ENCODE measurements at regions not wholly inside any gene's neighbourhood (a gene's known extent, or its start where the extent isn't known, plus 50 kb on each side); places are given as distances from the start of the nearest gene placed in this dataset.

- 5 to 11% methylated on average over 1 of the region's 1 CpG for WGBS, 2 experiments (ENCODE audit: low coverage in 1 of 2, low lambda C conversion rate in 2 of 2, missing lambda C conversion rate in 2 of 2)
- H3K27me3 ChIP-seq (replicated peaks; ENCODE audit: insufficient read depth) = peaks cover 43% of the 10 kb centered on the region
- no peaks in the 10 kb centered on the region for H4K20me1 ChIP-seq (ENCODE audit: insufficient read depth)
- no peaks in the 10 kb centered on the region for H3K79me2 ChIP-seq (ENCODE audit: insufficient read depth)
- no peaks in the 10 kb centered on the region for H3K9me3 ChIP-seq (ENCODE audit: low read depth)
- H3K36me3 ChIP-seq (ENCODE audit: low read depth) = no peaks in the 10 kb centered on the region
- no peak overlapping the region for H3K4me3 ChIP-seq
- TF ChIP-seq EZH2 (IDR thresholded peaks at IDR 0.05; ENCODE audit: insufficient read depth, poor library complexity, severe bottlenecking) (no peak), EZH2phosphoT487 (IDR thresholded peaks at IDR 0.05; ENCODE audit: insufficient read depth, low read depth) (no peak)
- no peaks in the 10 kb centered on the region for H3K4me1 ChIP-seq (ENCODE audit: insufficient read depth)
- no peaks in the 10 kb centered on the region for H3K9me2 ChIP-seq (ENCODE audit: insufficient read depth)
- in situ Hi-C loops (cut with MboI) = no loop called here
- H3K27ac ChIP-seq = no peak overlapping the region
- H3K4me2 ChIP-seq (ENCODE audit: unreplicated experiment) = no peak overlapping the region
- DNase-seq = no peak
- H3K9ac ChIP-seq = no peak overlapping the region
- no peak overlapping the region for H2AFZ ChIP-seq
- H3F3A ChIP-seq (ENCODE audit: insufficient read depth) = no peaks in the 10 kb centered on the region
These were observed 152.1 kb upstream of the RHOBTB1 start for GRCh38 chr10:61096056-61096455.

- no peaks in the 10 kb centered on the region for H4K20me1 ChIP-seq (ENCODE audit: insufficient read depth)
- no peak for DNase-seq
- H3K27me3 ChIP-seq (replicated peaks; ENCODE audit: insufficient read depth) = peaks cover 31% of the 10 kb centered on the region
- no peak overlapping the region for H3K4me3 ChIP-seq
- H3K27ac ChIP-seq = no peak overlapping the region
- H3K79me2 ChIP-seq (ENCODE audit: insufficient read depth) = no peaks in the 10 kb centered on the region
- TF ChIP-seq EZH2 (IDR thresholded peaks at IDR 0.05; ENCODE audit: insufficient read depth, poor library complexity, severe bottlenecking) = no peak
- TF ChIP-seq EZH2phosphoT487 (IDR thresholded peaks at IDR 0.05; ENCODE audit: insufficient read depth, low read depth) = no peak
- H3K4me2 ChIP-seq (ENCODE audit: unreplicated experiment) = no peak overlapping the region
- no peaks in the 10 kb centered on the region for H3K9me2 ChIP-seq (ENCODE audit: insufficient read depth)
- in situ Hi-C loops (cut with MboI) = no loop called here
- no peaks in the 10 kb centered on the region for H3K4me1 ChIP-seq (ENCODE audit: insufficient read depth)
- WGBS, 2 experiments (ENCODE audit: low coverage in 1 of 2, low lambda C conversion rate in 2 of 2, missing lambda C conversion rate in 2 of 2) = 31 to 52% methylated on average over 1 of the region's 1 CpG
- no peak overlapping the region for H3K9ac ChIP-seq
- H3F3A ChIP-seq (ENCODE audit: insufficient read depth) = no peaks in the 10 kb centered on the region
- no peaks in the 10 kb centered on the region for H3K36me3 ChIP-seq (ENCODE audit: low read depth)
- no peaks in the 10 kb centered on the region for H3K9me3 ChIP-seq (ENCODE audit: low read depth)
- no peak overlapping the region for H2AFZ ChIP-seq
These were observed 147.5 kb upstream of the RHOBTB1 start for GRCh38 chr10:61091531-61091930.

DNA sequence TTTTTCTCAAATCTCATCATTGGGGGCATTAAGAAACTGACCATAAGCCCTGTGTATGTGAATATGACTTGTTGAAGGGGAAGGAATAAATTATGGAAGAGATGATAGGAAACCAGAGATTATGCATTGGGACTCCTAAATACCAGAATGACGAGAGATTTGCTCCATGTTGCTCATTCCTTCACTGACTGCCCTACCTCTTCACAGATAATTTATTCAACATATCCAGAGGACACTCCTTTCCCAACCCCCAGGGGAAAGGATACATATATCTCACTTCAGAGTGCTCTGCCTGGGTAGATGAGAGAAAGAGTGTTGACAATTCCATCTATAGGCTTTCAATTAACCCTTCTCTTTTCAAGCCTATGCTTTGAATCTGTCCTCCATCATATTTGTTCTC, 145.3 kb upstream of the RHOBTB1 start:
- no peaks in the 10 kb centered on the region for H3K4me1 ChIP-seq (ENCODE audit: insufficient read depth)
- no peaks in the 10 kb centered on the region for H3K9me3 ChIP-seq (ENCODE audit: low read depth)
- H4K20me1 ChIP-seq (ENCODE audit: insufficient read depth) = no peaks in the 10 kb centered on the region
- H3K36me3 ChIP-seq (ENCODE audit: low read depth) = no peaks in the 10 kb centered on the region
- in situ Hi-C loops (cut with MboI) = no loop called here
- DNase-seq = no peak
- no peaks in the 10 kb centered on the region for H3K79me2 ChIP-seq (ENCODE audit: insufficient read depth)
- 13 to 20% methylated on average over 1 of the region's 1 CpG for WGBS, 2 experiments (ENCODE audit: low coverage in 1 of 2, low lambda C conversion rate in 2 of 2, missing lambda C conversion rate in 2 of 2)
- H3K27ac ChIP-seq = no peak overlapping the region
- H3K9ac ChIP-seq = no peak overlapping the region
- H3K4me2 ChIP-seq (ENCODE audit: unreplicated experiment) = no peak overlapping the region
- peaks cover 28% of the 10 kb centered on the region; the same call in 1 of the 2 replicates for H3K27me3 ChIP-seq (replicated peaks; ENCODE audit: insufficient read depth)
- no peak overlapping the region for H3K4me3 ChIP-seq
- no peak overlapping the region for H2AFZ ChIP-seq
- H3F3A ChIP-seq (ENCODE audit: insufficient read depth) = no peaks in the 10 kb centered on the region
- no peak for TF ChIP-seq EZH2 (IDR thresholded peaks at IDR 0.05; ENCODE audit: insufficient read depth, poor library complexity, severe bottlenecking)
- no peak for TF ChIP-seq EZH2phosphoT487 (IDR thresholded peaks at IDR 0.05; ENCODE audit: insufficient read depth, low read depth)
- H3K9me2 ChIP-seq (ENCODE audit: insufficient read depth) = no peaks in the 10 kb centered on the region

GRCh38 chr10:61084493-61084892, 140.5 kb upstream of the RHOBTB1 start:
- no peak overlapping the region for H3K4me3 ChIP-seq
- no peak overlapping the region for H2AFZ ChIP-seq
- H3K4me2 ChIP-seq (ENCODE audit: unreplicated experiment) = no peak overlapping the region
- H3K27ac ChIP-seq = no peak overlapping the region
- no peaks in the 10 kb centered on the region for H3K4me1 ChIP-seq (ENCODE audit: insufficient read depth)
- no peaks in the 10 kb centered on the region for H3K9me2 ChIP-seq (ENCODE audit: insufficient read depth)
- in situ Hi-C loops (cut with MboI) = no loop called here
- no peaks in the 10 kb centered on the region for H3K9me3 ChIP-seq (ENCODE audit: low read depth)
- H3F3A ChIP-seq (ENCODE audit: insufficient read depth) = no peaks in the 10 kb centered on the region
- H4K20me1 ChIP-seq (ENCODE audit: insufficient read depth) = no peaks in the 10 kb centered on the region
- H3K79me2 ChIP-seq (ENCODE audit: insufficient read depth) = no peaks in the 10 kb centered on the region
- no peaks in the 10 kb centered on the region for H3K36me3 ChIP-seq (ENCODE audit: low read depth)
- H3K27me3 ChIP-seq (replicated peaks; ENCODE audit: insufficient read depth) = peaks cover 20% of the 10 kb centered on the region; the same call in 1 of the 2 replicates
- DNase-seq = no peak
- TF ChIP-seq EZH2phosphoT487 (IDR thresholded peaks at IDR 0.05; ENCODE audit: insufficient read depth, low read depth) (no peak), EZH2 (IDR thresholded peaks at IDR 0.05; ENCODE audit: insufficient read depth, poor library complexity, severe bottlenecking) (no peak)
- H3K9ac ChIP-seq = no peak overlapping the region

DNA sequence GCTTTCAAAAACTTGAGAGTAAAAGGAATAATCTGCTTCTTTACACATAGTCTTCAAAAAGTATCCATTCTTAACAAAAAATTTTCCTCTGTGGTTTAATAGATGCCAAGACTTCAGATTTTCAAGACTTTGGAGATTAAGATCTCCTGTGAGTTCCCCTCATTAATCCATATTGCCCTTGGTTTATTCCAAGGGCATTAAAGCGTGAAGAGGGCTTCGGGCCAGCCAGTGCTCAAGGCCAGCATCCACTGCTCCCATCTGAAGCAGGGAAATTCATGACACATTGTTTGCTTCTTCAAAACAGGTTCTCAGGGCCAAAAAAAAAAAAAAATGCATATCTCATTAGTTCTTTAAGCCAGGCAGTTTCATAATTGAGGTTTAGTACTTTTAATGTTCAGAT, 137.3 kb upstream of the RHOBTB1 start:
- H3K9me2 ChIP-seq (ENCODE audit: insufficient read depth) = no peaks in the 10 kb centered on the region
- H3K4me3 ChIP-seq = no peak overlapping the region
- no peak for DNase-seq
- peaks cover 7% of the 10 kb centered on the region; the same call in 1 of the 2 replicates for H3K27me3 ChIP-seq (replicated peaks; ENCODE audit: insufficient read depth)
- H4K20me1 ChIP-seq (ENCODE audit: insufficient read depth) = no peaks in the 10 kb centered on the region
- no peaks in the 10 kb centered on the region for H3K9me3 ChIP-seq (ENCODE audit: low read depth)
- no peaks in the 10 kb centered on the region for H3K79me2 ChIP-seq (ENCODE audit: insufficient read depth)
- TF ChIP-seq EZH2phosphoT487 (IDR thresholded peaks at IDR 0.05; ENCODE audit: insufficient read depth, low read depth) (no peak), EZH2 (IDR thresholded peaks at IDR 0.05; ENCODE audit: insufficient read depth, poor library complexity, severe bottlenecking) (no peak)
- H3K4me2 ChIP-seq (ENCODE audit: unreplicated experiment) = no peak overlapping the region
- H3K27ac ChIP-seq = no peak overlapping the region
- no peak overlapping the region for H2AFZ ChIP-seq
- WGBS, 2 experiments (ENCODE audit: low coverage in 1 of 2, low lambda C conversion rate in 2 of 2, missing lambda C conversion rate in 2 of 2) = 0 to 13% methylated on average over 2 of the region's 2 CpGs
- no peak overlapping the region for H3K9ac ChIP-seq
- no peaks in the 10 kb centered on the region for H3F3A ChIP-seq (ENCODE audit: insufficient read depth)
- H3K4me1 ChIP-seq (ENCODE audit: insufficient read depth) = no peaks in the 10 kb centered on the region
- no peaks in the 10 kb centered on the region for H3K36me3 ChIP-seq (ENCODE audit: low read depth)
- in situ Hi-C loops (cut with MboI) = no loop called here
